ENCODE measurements at regions not wholly inside any gene's neighbourhood (a gene's known extent, or its start where the extent isn't known, plus 50 kb on each side); places are given as distances from the start of the nearest gene placed in this dataset.

DNA sequence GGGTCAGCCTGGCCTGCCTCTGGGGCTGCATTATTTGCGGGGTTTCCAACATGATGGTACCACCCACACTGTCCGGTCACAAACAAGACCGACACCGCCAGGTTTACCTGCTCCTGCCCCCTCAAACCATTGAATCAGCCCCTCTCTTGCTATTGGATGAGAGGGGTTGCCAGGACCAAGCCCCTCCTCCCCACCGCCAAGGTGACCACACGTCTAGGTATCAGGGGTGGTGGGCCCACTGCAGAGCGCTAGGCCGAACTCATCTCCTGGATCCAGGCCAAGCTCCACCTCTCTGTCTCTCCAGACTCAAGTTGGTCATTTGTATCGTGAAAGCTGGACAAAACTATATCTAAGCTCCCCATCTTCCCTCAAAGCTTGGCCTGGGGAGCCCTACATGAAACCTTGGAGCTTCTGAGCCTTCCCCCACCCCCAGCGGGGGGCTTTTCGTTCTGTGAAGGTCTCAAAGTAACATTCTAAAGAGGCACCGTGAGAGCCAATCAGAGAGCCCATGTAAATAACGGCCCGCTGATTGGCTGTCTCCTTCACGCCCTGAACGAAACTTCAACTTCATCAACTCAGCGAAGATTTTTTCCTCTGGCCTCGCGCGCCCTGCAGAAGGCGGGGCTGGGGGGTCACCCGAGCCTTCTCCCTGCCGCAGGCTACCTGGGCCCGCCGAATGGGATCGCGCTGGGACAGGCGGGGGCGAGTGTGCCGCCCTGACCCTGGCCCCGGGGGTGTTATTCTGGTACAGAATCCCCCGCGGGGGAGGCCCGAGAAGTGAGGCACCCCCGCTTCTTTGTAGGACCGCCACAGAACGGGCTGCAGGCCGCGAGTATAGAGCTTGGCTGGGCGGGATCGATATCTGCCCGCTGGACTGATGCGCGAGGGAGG is 49.6 kb upstream of the PSD2 start:
- Histone ChIP-seq H3K27me3 (replicated peaks; ENCODE audit: insufficient read depth, low read depth, low read length, poor library complexity) (no peaks in the 10 kb centered on the region), H3K4me1 (ENCODE audit: insufficient read depth, low read length, poor library complexity, severe bottlenecking) (peaks cover 43% of the 10 kb centered on the region)
- BruUV-seq (replicated peaks), result no TSS peak

More for the DNA sequence above, 49.6 kb upstream of the PSD2 start:
- POLR2A ChIA-PET (ENCODE audit: low non-redundant PET), result no interaction called here
- DNase-seq (ENCODE audit: low spot score), result peak; percentile 98
- peak overlapping the region; percentile 43 for H3K4me3 ChIP-seq (ENCODE audit: low read depth, low read length, poor library complexity, severe bottlenecking)
- intact Hi-C loops (cut with micrococcal nuclease; ENCODE audit: unreplicated experiment), result loop anchor here (2.0 to 5.0 kb wide), 2 partner anchors 35 to 94 kb away; no protein-coding TSS in a partner anchor
- H3K27ac ChIP-seq (ENCODE audit: low read depth, low read length, poor library complexity, severe bottlenecking), result peak overlapping the region; percentile 80
- CTCF ChIA-PET, result interaction anchor here (0.7 to 1.3 kb wide), 3 partner anchors 19 to 35 kb away, joined by 3 to 10 read pairs (median 3); no protein-coding TSS in a partner anchor
- H3K36me3 ChIP-seq (ENCODE audit: insufficient read depth, low read length, poor library complexity, severe bottlenecking), result no peaks in the 10 kb centered on the region
- no peaks in the 10 kb centered on the region for H3K9me3 ChIP-seq (ENCODE audit: low read depth, low read length, poor library complexity, severe bottlenecking)
- no peak for TF ChIP-seq EZH2 (IDR thresholded peaks at IDR 0.05; ENCODE audit: borderline replicate concordance, low read depth, low read length, poor library complexity, severe bottlenecking)
- TF ChIP-seq, protein P1, sequence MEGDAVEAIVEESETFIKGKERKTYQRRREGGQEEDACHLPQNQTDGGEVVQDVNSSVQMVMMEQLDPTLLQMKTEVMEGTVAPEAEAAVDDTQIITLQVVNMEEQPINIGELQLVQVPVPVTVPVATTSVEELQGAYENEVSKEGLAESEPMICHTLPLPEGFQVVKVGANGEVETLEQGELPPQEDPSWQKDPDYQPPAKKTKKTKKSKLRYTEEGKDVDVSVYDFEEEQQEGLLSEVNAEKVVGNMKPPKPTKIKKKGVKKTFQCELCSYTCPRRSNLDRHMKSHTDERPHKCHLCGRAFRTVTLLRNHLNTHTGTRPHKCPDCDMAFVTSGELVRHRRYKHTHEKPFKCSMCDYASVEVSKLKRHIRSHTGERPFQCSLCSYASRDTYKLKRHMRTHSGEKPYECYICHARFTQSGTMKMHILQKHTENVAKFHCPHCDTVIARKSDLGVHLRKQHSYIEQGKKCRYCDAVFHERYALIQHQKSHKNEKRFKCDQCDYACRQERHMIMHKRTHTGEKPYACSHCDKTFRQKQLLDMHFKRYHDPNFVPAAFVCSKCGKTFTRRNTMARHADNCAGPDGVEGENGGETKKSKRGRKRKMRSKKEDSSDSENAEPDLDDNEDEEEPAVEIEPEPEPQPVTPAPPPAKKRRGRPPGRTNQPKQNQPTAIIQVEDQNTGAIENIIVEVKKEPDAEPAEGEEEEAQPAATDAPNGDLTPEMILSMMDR (conservative IDR thresholded peaks at IDR 0.05; ENCODE audit: low read depth, low read length), result no peak
